OCI-LY1 (cell line): ENCODE measurements at regions not wholly inside any gene's neighbourhood (a gene's known extent, or its start where the extent isn't known, plus 50 kb on each side); places are given as distances from the start of the nearest gene placed in this dataset.

Experiments
- H2AFZ ChIP-seq: fragments of 200-600 bp; sonication (generic), shearing (Covaris generic); 2 replicates; pipeline ENCODE4 v1.6.0; 2014; ENCODE audit warnings: antibody characterized with exemption, mild to moderate bottlenecking, low read length
- H3F3A ChIP-seq: fragments of 200-600 bp; sonication (generic), shearing (Covaris generic); 2 replicates; pipeline ENCODE4 v1.6.0; 2014; ENCODE audit warnings: mild to moderate bottlenecking, antibody characterized with exemption, low read length, moderate library complexity; ENCODE audit not compliant: insufficient read depth
- H3K27ac ChIP-seq: fragments of 200-600 bp; sonication (generic); 2 replicates; pipeline ENCODE4 v1.5.1; 2014; ENCODE audit warnings: low read length, mixed run types, mild to moderate bottlenecking, low read depth; ENCODE audit not compliant: poor library complexity, severe bottlenecking
- H3K27me3 ChIP-seq: fragments of 200-600 bp; sonication (generic); 2 replicates; pipeline ENCODE4 v1.6.0; 2014; ENCODE audit warnings: antibody characterized with exemption, mild to moderate bottlenecking, low read length, moderate library complexity; ENCODE audit not compliant: insufficient read depth
- H3K36me3 ChIP-seq: fragments of 200-600 bp; sonication (generic); 2 replicates; pipeline ENCODE4 v1.6.1; 2014; ENCODE audit warnings: mild to moderate bottlenecking, antibody characterized with exemption, low read length, moderate library complexity, mixed read lengths; ENCODE audit not compliant: insufficient read depth
- H3K4me1 ChIP-seq: fragments of 200-600 bp; sonication (generic); 2 replicates; pipeline ENCODE4 v1.5.1; 2014; ENCODE audit warnings: mild to moderate bottlenecking, low read length, moderate library complexity; ENCODE audit not compliant: insufficient read depth, severe bottlenecking
- H3K4me2 ChIP-seq: fragments of 200-600 bp; sonication (generic), shearing (Covaris generic); 2 replicates; pipeline ENCODE4 v1.6.1; 2014; ENCODE audit warnings: low read length
- H3K4me3 ChIP-seq: fragments of 200-600 bp; sonication (generic); 2 replicates; pipeline ENCODE4 v1.5.1; 2014; ENCODE audit warnings: low read length, low read depth, mild to moderate bottlenecking, mixed read lengths; ENCODE audit not compliant: poor library complexity, severe bottlenecking
- H3K79me2 ChIP-seq: fragments of 200-600 bp; shearing (Covaris generic); 2 replicates; pipeline ENCODE4 v1.6.1; 2016; ENCODE audit warnings: mixed run types, low read length, mixed read lengths; ENCODE audit not compliant: insufficient read depth
- H3K9ac ChIP-seq: fragments of 200-600 bp; sonication (generic), shearing (Covaris generic); 2 replicates; pipeline ENCODE4 v1.6.1; 2014; ENCODE audit warnings: mild to moderate bottlenecking, low read length, mixed read lengths
- H3K9me2 ChIP-seq: fragments of 200-600 bp; sonication (generic), shearing (Covaris generic); 2 replicates; pipeline ENCODE4 v1.6.1; 2014; ENCODE audit warnings: low read depth, mild to moderate bottlenecking, low read length, mixed read lengths
- H3K9me3 ChIP-seq: fragments of 200-600 bp; shearing (Covaris generic); 2 replicates; pipeline ENCODE4 v1.6.1; 2014; ENCODE audit warnings: low read length, mixed read lengths
- H4K20me1 ChIP-seq: fragments of 200-600 bp; sonication (generic), shearing (Covaris generic); 2 replicates; pipeline ENCODE4 v1.6.0; 2016; ENCODE audit warnings: mild to moderate bottlenecking, low read length; ENCODE audit not compliant: insufficient read depth
- CTCF ChIP-seq: fragments of 200-600 bp; sonication (generic), shearing (Covaris generic); IDR thresholded peaks from 2 replicates; pipeline ENCODE4 v1.5.1; 2017; ENCODE audit warnings: mild to moderate bottlenecking, antibody characterized with exemption, low read length, moderate library complexity, mixed read lengths
- EZH2 ChIP-seq: fragments of 200-600 bp; sonication (generic), shearing (Covaris generic); IDR thresholded peaks from 2 replicates; pipeline ENCODE4 v1.8.0; 2017; ENCODE audit warnings: borderline replicate concordance, mixed run types, mild to moderate bottlenecking, antibody characterized with exemption, low read length, moderate library complexity, mixed read lengths

- Histone ChIP-seq H3K4me1 (peaks cover 17% of the 10 kb centered on the region), H3K9ac (no peak overlapping the region), H3F3A (no peaks in the 10 kb centered on the region), H3K4me3 (no peak overlapping the region), H3K9me3 (no peaks in the 10 kb centered on the region), H3K79me2 (no peaks in the 10 kb centered on the region), H3K27me3 (no peaks in the 10 kb centered on the region), H4K20me1 (no peaks in the 10 kb centered on the region), H3K4me2 (no peak overlapping the region), H3K9me2 (no peaks in the 10 kb centered on the region), H3K36me3 (no peaks in the 10 kb centered on the region), H2AFZ (no peak overlapping the region), H3K27ac (no peak overlapping the region)
- TF ChIP-seq EZH2 (no peak), CTCF (no peak)
These were observed 186.6 kb upstream of the MEF2C start for GRCh38 chr5:89069591-89069990.

- Histone ChIP-seq H3F3A (no peaks in the 10 kb centered on the region), H4K20me1 (no peaks in the 10 kb centered on the region), H3K9me3 (no peaks in the 10 kb centered on the region), H3K79me2 (no peaks in the 10 kb centered on the region), H3K4me2 (no peak overlapping the region), H3K4me1 (peaks cover 8% of the 10 kb centered on the region), H3K9ac (no peak overlapping the region), H3K4me3 (no peak overlapping the region), H3K27ac (no peak overlapping the region), H2AFZ (no peak overlapping the region), H3K36me3 (no peaks in the 10 kb centered on the region), H3K27me3 (no peaks in the 10 kb centered on the region), H3K9me2 (no peaks in the 10 kb centered on the region; the same call in 1 of the 2 replicates)
- TF ChIP-seq CTCF (no peak), EZH2 (no peak)
These were observed 184.4 kb upstream of the MEF2C start for GRCh38 chr5:89067362-89067761.

DNA sequence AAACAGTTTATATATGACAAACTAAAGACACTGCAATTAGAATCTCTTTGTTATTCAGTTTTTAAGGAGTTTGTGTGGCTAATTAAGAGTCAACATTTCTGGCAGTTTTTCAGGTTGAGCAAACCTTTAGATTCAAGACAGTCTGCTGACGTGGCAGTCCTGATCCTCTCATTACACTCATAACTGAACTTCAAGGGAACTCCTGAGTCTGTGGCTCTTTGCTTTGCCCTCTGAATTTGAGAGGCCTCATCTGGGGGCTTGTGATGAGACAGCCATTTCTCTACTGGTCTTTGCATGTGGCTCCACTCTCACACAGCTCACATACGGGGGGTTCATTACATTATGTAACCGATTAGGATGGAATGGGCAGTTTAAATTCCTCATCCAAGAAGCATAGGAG is 182.9 kb upstream of the MEF2C start:
- Histone ChIP-seq H3K36me3 (no peaks in the 10 kb centered on the region), H3K27me3 (no peaks in the 10 kb centered on the region), H3K9me3 (no peaks in the 10 kb centered on the region), H3K4me2 (no peak overlapping the region), H3K27ac (no peak overlapping the region), H4K20me1 (no peaks in the 10 kb centered on the region), H2AFZ (no peak overlapping the region), H3F3A (no peaks in the 10 kb centered on the region), H3K9ac (no peak overlapping the region), H3K9me2 (no peaks in the 10 kb centered on the region; the same call in 1 of the 2 replicates), H3K4me3 (no peak overlapping the region), H3K79me2 (no peaks in the 10 kb centered on the region), H3K4me1 (no peaks in the 10 kb centered on the region)
- TF ChIP-seq EZH2 (no peak), CTCF (no peak)
